GM21381 (cell line): ENCODE measurements at regions not wholly inside any gene's neighbourhood (a gene's known extent, or its start where the extent isn't known, plus 50 kb on each side); places are given as distances from the start of the nearest gene placed in this dataset.
A peak's percentile ranks its signal among the peaks of the same experiment; 100 is the strongest.

Experiments
- ATAC-seq: cut with Tn5 transposase; IDR thresholded peaks from one replicate; pipeline ENCODE4 v1.9.1; 2021; ENCODE audit warnings: mild to moderate bottlenecking, moderate library complexity; ENCODE audit not compliant: unreplicated experiment

DNA sequence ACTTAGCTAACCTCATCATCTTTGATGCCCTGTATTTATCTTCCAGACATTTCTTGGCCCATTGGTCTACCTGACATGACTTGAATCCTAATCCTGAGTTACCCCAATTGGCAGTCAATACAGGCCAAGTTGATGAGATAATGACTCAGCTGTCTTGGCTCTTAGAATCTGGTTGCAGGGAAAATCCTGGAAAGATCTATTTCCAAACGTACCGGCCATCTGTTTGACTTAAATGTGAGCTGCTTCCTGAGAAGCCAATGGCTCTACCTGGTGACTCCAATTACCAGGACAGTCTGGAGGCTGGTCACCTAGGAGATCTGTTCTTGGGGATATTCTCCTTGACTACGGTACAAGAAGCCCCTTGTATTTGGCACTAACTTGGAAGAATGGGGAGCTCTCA lies 475.2 kb upstream of the BRINP1 start:
- ATAC-seq, result no peak

DNA sequence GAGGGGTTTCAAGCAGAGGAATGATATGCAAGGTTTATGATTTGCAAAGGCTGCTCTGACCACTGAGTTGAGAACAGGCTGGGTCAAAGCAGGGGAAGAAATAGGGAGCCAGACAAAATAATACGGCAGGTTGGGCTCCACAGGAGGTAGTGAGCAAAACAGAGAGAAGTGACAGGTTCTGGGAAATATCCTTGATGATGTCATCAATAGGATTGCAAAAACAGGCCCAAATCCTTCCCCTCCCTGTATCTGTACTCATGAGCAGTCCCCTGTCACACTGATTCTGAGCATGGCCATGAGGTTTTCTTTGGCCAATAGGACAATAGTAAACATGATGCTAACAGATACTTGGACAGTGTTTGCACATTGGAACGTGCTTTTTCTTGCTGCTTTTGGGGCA lies 471.8 kb upstream of the BRINP1 start:
- no peak for ATAC-seq

- ATAC-seq, result no peak
Measured at GRCh38 chr9:119839888-119840287, 470.7 kb upstream of the BRINP1 start.

GRCh38 chr9:119838210-119838609 lies 469.0 kb upstream of the BRINP1 start:
- no peak for ATAC-seq

- no peak for ATAC-seq
Measured at GRCh38 chr9:119836036-119836435, 466.8 kb upstream of the BRINP1 start.

DNA sequence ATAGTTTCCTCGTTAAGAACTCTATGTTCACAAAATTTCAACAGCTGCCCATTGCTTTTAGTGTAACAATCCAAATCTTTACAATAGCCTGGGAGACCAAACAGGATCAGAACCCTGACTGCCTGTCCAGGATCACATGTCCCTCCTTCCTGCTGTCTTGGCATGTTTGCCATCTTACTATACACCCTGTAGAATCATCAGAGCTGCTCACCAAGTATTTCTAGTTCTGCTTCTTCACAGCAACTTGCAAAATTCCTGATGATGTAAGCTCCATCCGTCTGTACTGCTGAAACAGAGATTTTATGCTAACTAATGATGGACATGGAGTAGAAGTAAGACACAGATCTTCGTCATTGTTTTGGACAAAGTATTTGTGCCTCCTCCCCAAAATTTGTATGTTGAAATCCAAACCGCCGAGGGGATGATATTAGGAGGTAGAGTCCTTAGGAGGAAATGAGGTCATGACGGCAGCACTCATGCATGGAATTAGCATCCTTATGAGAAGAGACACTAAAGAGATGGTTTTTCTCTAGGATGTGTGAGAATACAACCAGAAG lies 464.9 kb upstream of the BRINP1 start:
- no peak for ATAC-seq

DNA sequence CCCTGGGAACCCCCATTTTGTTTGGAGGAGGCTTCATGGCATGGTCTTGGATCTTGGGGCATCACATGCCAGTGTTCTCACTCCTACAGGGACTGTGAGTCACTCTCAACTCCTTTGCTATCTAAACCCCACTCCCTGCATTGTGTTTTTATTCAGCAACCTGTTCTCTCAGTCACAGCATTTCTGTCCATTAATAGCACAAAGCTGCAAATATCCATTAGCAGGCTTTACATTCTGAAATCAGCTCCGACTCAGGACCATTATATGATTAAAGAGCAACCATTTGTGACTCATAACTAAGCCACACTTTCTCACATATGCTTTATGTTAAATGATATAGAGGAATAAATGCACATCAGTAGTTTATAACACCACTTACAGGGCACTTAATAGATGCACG lies 462.1 kb upstream of the BRINP1 start:
- ATAC-seq, result no peak

DNA sequence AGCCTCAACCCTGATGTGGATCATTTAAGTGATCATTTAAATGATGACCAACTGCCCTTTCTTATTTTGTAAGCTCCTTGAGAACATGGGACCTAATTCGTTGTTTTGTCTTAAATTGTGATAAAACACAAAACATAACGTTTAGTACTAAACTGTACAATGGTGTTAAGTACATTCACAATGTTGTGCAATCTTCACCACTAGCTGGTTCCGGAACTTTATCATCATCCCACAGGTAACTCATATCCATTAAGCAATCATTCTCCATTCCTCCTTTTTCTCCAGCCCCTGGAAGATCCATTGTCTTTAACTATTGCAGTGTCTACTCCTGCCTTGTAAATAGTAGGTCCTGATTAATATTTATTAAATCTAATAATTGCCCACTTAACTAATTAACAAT lies 460.5 kb upstream of the BRINP1 start:
- ATAC-seq, result no peak

- ATAC-seq, result no peak
Measured at GRCh38 chr9:119829186-119829585, 460.0 kb upstream of the BRINP1 start.

DNA sequence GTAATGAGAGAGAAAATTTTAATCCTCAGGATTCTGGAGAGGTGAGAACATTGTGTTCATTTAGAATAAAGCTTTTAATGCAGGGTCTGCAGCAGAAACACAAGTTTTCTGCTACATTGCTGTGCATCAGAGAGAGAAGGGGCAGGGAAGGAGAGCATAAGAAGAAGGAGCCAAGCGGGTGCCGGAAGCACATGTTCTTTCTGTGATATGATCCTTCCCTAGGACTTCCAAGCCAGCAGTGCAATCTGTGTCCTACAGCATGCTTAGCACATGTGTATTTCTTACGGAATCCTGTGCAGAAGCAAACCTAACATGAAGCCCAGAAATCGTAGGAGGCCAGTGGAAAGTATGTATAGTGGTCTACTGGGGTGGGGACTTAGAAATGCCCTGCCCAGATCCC lies 458.3 kb upstream of the BRINP1 start:
- ATAC-seq, result no peak

GRCh38 chr9:119827126-119827525 lies 457.9 kb upstream of the BRINP1 start:
- no peak for ATAC-seq

DNA sequence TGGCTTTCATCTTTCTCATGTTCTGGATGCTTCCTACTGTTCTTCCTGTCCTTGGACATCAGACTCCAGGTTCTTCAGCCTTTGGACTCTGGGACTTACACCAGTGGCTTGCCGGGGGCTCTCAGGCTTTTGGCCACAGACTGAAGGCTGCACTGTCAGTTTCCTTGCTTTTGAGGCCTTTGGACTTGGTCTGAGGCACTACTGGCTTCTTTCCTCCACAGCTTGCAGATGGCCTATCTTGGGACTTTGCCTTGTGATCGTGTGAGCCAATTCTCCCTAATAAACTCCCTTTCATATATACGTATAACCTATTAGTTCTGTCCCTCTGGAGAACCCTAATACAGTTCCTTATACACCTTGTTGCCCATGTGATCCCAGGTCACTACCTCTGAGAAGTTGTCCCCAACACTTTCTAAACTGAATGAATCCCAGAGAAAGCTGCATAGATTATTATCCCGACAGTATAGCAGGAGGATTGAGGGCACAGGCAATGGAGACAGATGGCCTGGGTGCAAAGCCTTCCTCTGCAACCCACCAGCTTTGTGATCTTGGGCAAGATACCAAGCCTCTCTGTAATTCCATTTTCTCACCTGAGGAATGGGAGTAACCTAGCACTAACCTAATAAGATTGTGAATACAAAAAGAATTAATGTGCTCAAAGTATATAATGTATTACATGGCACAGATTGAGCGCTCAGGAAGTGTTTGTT lies 449.6 kb upstream of the BRINP1 start:
- ATAC-seq, result no peak

- ATAC-seq, result no peak
Measured at GRCh38 chr9:119810645-119811429, 441.6 kb upstream of the BRINP1 start.

DNA sequence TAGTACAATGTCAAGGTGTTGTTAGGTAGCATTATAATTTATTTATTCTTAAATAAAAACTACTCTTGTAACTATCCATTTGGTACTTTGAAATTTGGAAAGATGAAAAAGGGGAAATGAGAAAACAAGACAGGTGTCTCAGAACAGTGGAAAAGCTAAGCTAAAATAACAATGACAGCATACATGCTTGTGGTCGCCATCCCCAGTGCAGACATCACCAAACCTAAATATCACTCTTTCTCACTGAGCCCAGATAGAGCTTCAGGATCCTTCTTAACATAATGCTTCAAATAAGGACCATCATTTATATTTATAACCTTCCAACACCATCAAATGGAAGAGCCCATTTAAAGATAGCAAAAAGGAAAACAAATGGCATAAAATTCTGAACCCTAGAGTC lies 434.4 kb upstream of the BRINP1 start:
- no peak for ATAC-seq

DNA sequence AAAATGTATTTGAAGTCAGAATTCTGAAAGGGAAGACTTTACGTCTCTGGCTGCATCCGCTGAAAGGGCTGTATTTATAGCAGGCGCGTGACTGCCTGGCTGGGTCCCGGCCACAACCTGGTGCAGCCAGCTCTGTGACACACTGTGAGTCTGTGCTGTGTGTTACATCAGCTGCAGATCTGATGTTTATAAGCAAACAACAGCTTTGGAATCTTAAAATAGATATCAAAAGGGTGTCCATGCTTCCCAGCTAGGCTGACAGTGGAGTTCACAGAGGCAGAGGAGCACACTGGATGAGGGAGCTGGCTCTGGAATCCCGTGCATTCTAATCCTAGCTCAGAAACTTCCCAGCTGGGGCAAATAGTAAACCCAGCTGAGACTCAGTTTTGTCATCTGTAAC lies 433.4 kb upstream of the BRINP1 start:
- no peak for ATAC-seq

DNA sequence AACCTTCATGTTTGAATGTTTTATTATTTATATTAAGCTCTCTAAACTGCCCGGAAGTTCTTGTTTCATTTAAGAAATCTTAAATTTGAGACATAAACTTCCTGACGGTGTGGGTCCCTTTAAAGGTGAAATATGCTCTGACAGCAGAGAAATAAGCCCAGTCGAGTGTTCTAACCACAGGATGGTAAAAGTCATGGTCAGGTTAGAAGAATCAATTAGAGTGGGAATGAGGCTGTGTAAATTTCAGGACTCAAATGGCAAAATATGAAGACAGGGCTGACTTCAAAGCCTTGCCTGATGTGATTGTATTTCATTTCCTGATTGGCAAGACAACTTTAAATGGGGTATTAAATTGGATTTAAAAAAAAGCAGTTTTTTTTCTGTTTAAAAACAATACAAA lies 432.9 kb upstream of the BRINP1 start:
- ATAC-seq, result no peak

DNA sequence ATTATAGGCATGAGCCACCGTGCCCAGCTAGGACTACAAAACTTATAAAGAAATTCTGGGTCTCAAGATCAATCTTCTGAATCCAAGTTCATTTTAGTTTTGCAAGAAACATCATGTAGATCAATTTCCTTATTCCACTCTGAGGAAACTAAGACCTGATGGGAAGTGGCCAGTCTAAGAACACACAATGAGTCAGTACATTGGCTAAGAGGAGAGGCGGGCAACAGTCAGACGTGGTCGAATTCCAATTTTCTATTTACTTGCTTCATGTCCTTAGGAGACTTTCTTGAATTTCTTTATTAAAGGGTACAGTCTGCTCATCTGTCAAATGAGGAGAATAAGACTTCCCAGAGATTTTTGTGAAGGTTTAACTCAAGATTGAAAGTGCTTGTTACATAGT lies 432.1 kb upstream of the BRINP1 start:
- no peak for ATAC-seq

GRCh38 chr9:119795395-119795794 lies 426.2 kb upstream of the BRINP1 start:
- no peak for ATAC-seq

DNA sequence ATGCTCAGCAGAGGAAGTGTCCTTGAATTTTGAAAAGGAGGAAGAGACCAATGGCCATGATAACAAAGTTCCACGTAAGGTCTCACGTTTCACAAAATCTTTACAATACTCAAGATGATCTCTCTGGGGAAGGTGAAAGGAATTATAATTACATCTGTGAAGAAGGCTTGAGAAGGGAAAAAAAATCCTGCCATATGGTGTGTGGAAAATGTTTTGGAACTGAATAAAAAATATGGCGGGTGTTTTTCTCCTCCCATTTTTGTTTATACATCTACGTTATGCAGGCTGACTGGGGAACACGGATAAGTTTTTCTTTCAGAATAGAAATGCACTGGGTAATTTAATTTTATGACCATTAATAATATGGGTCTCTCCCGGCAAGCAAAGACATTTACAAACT lies 425.6 kb upstream of the BRINP1 start:
- ATAC-seq, result no peak

- ATAC-seq, result no peak
Measured at GRCh38 chr9:119793218-119793617, 424.0 kb upstream of the BRINP1 start.

DNA sequence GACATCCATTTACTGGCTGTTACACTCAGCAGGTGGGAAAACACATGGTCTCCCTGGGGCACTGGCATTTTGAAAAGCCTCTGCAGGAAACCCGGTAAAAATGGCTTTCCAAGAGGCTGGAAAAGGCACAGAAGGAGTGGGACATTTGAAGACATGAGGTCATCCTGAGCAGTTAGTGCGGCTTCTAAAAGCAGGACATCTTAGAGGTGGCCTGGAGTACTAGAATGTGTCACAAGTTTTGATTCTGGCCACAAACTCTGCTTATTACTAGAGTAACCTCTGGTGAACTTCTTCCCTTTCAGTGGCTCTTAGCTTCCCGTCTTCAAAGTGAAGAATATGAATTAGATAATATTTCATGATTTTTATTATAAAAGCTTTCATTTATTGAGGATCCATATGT lies 423.0 kb upstream of the BRINP1 start:
- peak; percentile 71 for ATAC-seq

- no peak for ATAC-seq
Measured at GRCh38 chr9:119789987-119790386, 420.8 kb upstream of the BRINP1 start.
